HG02642 (cell line): ENCODE measurements at regions not wholly inside any gene's neighbourhood (a gene's known extent, or its start where the extent isn't known, plus 50 kb on each side); places are given as distances from the start of the nearest gene placed in this dataset.

Source experiments
- ATAC-seq: cut with Tn5 transposase; IDR thresholded peaks from one replicate; pipeline ENCODE4 v1.9.1; 2021; ENCODE audit warnings: mild to moderate bottlenecking; ENCODE audit not compliant: unreplicated experiment, poor library complexity

- ATAC-seq = no peak
These were observed 238.0 kb upstream of the CIBAR2 start for GRCh38 chr16:85350146-85350728.

- no peak for ATAC-seq
These were observed 238.7 kb upstream of the CIBAR2 start for GRCh38 chr16:85350973-85351372.

- ATAC-seq = no peak
These were observed 240.7 kb upstream of the CIBAR2 start for GRCh38 chr16:85353013-85353412.

GRCh38 chr16:85353839-85354685 lies 241.8 kb upstream of the CIBAR2 start:
- ATAC-seq = no peak

GRCh38 chr16:85354686-85355514 lies 242.6 kb upstream of the CIBAR2 start:
- no peak for ATAC-seq

GRCh38 chr16:85355515-85355837 lies 243.2 kb upstream of the CIBAR2 start:
- no peak for ATAC-seq

- no peak for ATAC-seq
These were observed 243.9 kb upstream of the CIBAR2 start for GRCh38 chr16:85356157-85356556.

- ATAC-seq = no peak
These were observed 245.1 kb upstream of the CIBAR2 start for GRCh38 chr16:85357323-85357722.

GRCh38 chr16:85357924-85358505 lies 245.7 kb upstream of the CIBAR2 start:
- ATAC-seq = no peak

- ATAC-seq = no peak
These were observed 246.5 kb upstream of the CIBAR2 start for GRCh38 chr16:85358704-85359146.

GRCh38 chr16:85359147-85359822 lies 247.0 kb upstream of the CIBAR2 start:
- no peak for ATAC-seq

GRCh38 chr16:85360323-85361277 lies 248.3 kb upstream of the CIBAR2 start:
- ATAC-seq = no peak

GRCh38 chr16:85361441-85362118 lies 249.3 kb upstream of the CIBAR2 start:
- no peak for ATAC-seq

GRCh38 chr16:85362443-85362842 lies 250.2 kb upstream of the CIBAR2 start:
- ATAC-seq = no peak

- no peak for ATAC-seq
These were observed 249.7 kb upstream of the GSE1 start for GRCh38 chr16:85363427-85363826.

- ATAC-seq = no peak
These were observed 249.2 kb upstream of the GSE1 start for GRCh38 chr16:85363881-85364280.

GRCh38 chr16:85364323-85365040 lies 248.6 kb upstream of the GSE1 start:
- no peak for ATAC-seq

- ATAC-seq = no peak
These were observed 248.0 kb upstream of the GSE1 start for GRCh38 chr16:85365120-85365519.
